Liver (tissue), 8 donors: ENCODE measurements at regions not wholly inside any gene's neighbourhood (a gene's known extent, or its start where the extent isn't known, plus 50 kb on each side); places are given as distances from the start of the nearest gene placed in this dataset.

Source experiments
- DNase-seq: peaks from one replicate; pipeline ENCODE4 v3.0.0-alpha.2; 2017; ENCODE audit warnings: low spot score
- H3K27ac ChIP-seq, 2 donors: one replicate each; pipeline ENCODE4 v1.7.0; 2013; ENCODE audit warnings: inconsistent platforms in 2 of 2, low read length in 2 of 2, control low read depth in 1 of 2, low read depth in 1 of 2, mild to moderate bottlenecking in 1 of 2
- H3K27me3 ChIP-seq, 4 donors: one replicate each; pipeline versions ENCODE4 v1.6.1 to v1.7.0; 2013; ENCODE audit warnings: low read length in 3 of 4, inconsistent platforms in 1 of 4, mild to moderate bottlenecking in 1 of 4, moderate library complexity in 1 of 4; ENCODE audit not compliant: control insufficient read depth in 4 of 4, insufficient read depth in 4 of 4
- H3K36me3 ChIP-seq, 4 donors: one replicate each; pipeline versions ENCODE4 v1.6.1 to v1.7.0; 2013; ENCODE audit warnings: low read length in 3 of 4, mild to moderate bottlenecking in 3 of 4, low read depth in 1 of 4, moderate library complexity in 1 of 4; ENCODE audit not compliant: control insufficient read depth in 4 of 4, insufficient read depth in 3 of 4
- H3K4me1 ChIP-seq, 4 donors: one replicate each; pipeline versions ENCODE4 v1.6.1 to v1.7.0; 2013; ENCODE audit warnings: low read length in 3 of 4, mild to moderate bottlenecking in 3 of 4, moderate library complexity in 1 of 4; ENCODE audit not compliant: control insufficient read depth in 4 of 4, insufficient read depth in 4 of 4
- H3K4me3 ChIP-seq, 3 donors: one replicate each; pipeline versions ENCODE4 v1.6.1 to v1.7.0; 2013; ENCODE audit warnings: low read length in 3 of 3, control low read depth in 1 of 3, low read depth in 1 of 3, mild to moderate bottlenecking in 1 of 3
- H3K9ac ChIP-seq, 2 donors: one replicate each; pipeline ENCODE4 v1.7.0; 2013; ENCODE audit warnings: low read length in 2 of 2, mild to moderate bottlenecking in 2 of 2, moderate library complexity in 2 of 2, control low read depth in 1 of 2, low read depth in 1 of 2
- H3K9me3 ChIP-seq, 4 donors: one replicate each; pipeline versions ENCODE4 v1.6.1 to v1.7.0; 2013; ENCODE audit warnings: low read length in 3 of 4; ENCODE audit not compliant: control insufficient read depth in 4 of 4
- ATF3 ChIP-seq: IDR thresholded peaks from 2 replicates; pipeline ENCODE4 v1.6.1; 2016; ENCODE audit warnings: antibody characterized with exemption
- CTCF ChIP-seq: fragments of 150-350 bp; IDR thresholded peaks from 2 replicates; pipeline ENCODE4 v1.5.1; 2017; ENCODE audit warnings: improper control_type of control experiment, low read depth, low read length; ENCODE audit not compliant: missing input control
- EGR1 ChIP-seq, 2 donors: IDR thresholded peaks; 2 replicates each; pipeline ENCODE4 v1.6.1; 2016 to 2018; ENCODE audit warnings: antibody characterized with exemption in 2 of 2, low read depth in 2 of 2
- FOXA1 ChIP-seq: IDR thresholded peaks from 2 replicates; pipeline ENCODE4 v1.6.1; 2016; ENCODE audit warnings: antibody characterized with exemption
- FOXA2 ChIP-seq: IDR thresholded peaks from 2 replicates; pipeline ENCODE4 v1.6.1; 2016; ENCODE audit warnings: antibody characterized with exemption
- GABPA ChIP-seq, 2 donors: IDR thresholded peaks in 1 of 2; conservative IDR thresholded peaks in 1 of 2; 2 replicates each; pipeline ENCODE4 v1.6.1; 2016; ENCODE audit warnings: antibody characterized with exemption in 2 of 2, mild to moderate bottlenecking in 1 of 2, moderate library complexity in 1 of 2
- HNF4A ChIP-seq, 2 donors: conservative IDR thresholded peaks; 2 replicates each; pipeline ENCODE4 v1.6.1; 2016; ENCODE audit warnings: antibody characterized with exemption in 2 of 2, mild to moderate bottlenecking in 2 of 2
- HNF4G ChIP-seq: IDR thresholded peaks from 2 replicates; pipeline ENCODE4 v1.6.1; 2016; ENCODE audit warnings: antibody characterized with exemption
- JUND ChIP-seq, 2 donors: IDR thresholded peaks; 2 replicates each; pipeline ENCODE4 v1.6.1; 2016; ENCODE audit warnings: antibody characterized with exemption in 2 of 2
- MAX ChIP-seq: IDR thresholded peaks from 2 replicates; pipeline ENCODE4 v1.6.1; 2016; ENCODE audit warnings: antibody characterized with exemption
- NR2F2 ChIP-seq: IDR thresholded peaks from 2 replicates; pipeline ENCODE4 v1.6.1; 2016; ENCODE audit warnings: antibody characterized with exemption
- RAD21 ChIP-seq, 2 donors: IDR thresholded peaks; 2 replicates each; pipeline ENCODE4 v1.6.1; 2016; ENCODE audit warnings: antibody characterized with exemption in 2 of 2, mild to moderate bottlenecking in 2 of 2
- REST ChIP-seq: IDR thresholded peaks from 2 replicates; pipeline ENCODE4 v1.6.1; 2016; ENCODE audit warnings: antibody characterized with exemption, mild to moderate bottlenecking
- RXRA ChIP-seq, 2 donors: IDR thresholded peaks; 2 replicates each; pipeline ENCODE4 v1.6.1; 2017 to 2018; ENCODE audit warnings: antibody characterized with exemption in 2 of 2, mild to moderate bottlenecking in 1 of 2
- SP1 ChIP-seq: IDR thresholded peaks from 2 replicates; pipeline ENCODE4 v1.6.1; 2018; ENCODE audit warnings: antibody characterized with exemption, mild to moderate bottlenecking
- TAF1 ChIP-seq: conservative IDR thresholded peaks from 2 replicates; pipeline ENCODE4 v1.6.1; 2016; ENCODE audit warnings: antibody characterized with exemption, mild to moderate bottlenecking
- ZBTB33 ChIP-seq: IDR thresholded peaks from 2 replicates; pipeline ENCODE4 v1.6.1; 2016; ENCODE audit warnings: antibody characterized with exemption
- WGBS: extraction: QIAGEN DNeasy Blood & Tissue Kit; methylation state at CpG from one replicate; pipeline ENCODE4 v1.1.7; 2013; 5-methylcytosine and 5-hydroxymethylcytosine counted together
- donor health status: healthy.
- donor health status: healthy.
- donor health status: healthy.
- donor health status: healthy.
- donor health status: healthy.

DNA sequence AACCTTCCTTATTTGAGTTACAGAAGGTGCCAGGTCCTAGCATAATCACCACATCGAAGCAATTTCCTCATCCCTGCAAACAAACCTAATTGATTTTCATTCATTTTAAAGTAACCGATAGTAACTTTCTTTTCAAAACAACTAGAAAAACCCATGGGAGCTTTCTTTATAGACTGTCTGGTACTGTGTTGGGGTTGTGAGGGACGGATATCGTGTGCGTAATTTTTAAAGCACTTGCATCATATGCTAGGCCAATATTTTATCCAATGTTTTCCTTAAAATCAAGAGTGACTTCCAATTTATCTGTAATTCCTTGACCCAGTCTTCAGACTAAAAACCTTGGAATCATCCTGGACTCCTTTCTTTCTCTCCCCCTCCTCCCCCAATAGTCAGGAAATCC lies 271.5 kb upstream of the SESN3 start:
- Histone ChIP-seq H3K27ac (no peak overlapping the region), H3K36me3 (no peaks in the 10 kb centered on the region), H3K9ac (no peak overlapping the region), H3K4me1 (no peaks in the 10 kb centered on the region), H3K9me3 (no peaks in the 10 kb centered on the region), H3K27me3 (no peaks in the 10 kb centered on the region), H3K4me3 (no peak overlapping the region)
- TF ChIP-seq SP1, result no peak
- TF ChIP-seq ZBTB33, result no peak
- TF ChIP-seq TAF1, result no peak
- no peak for TF ChIP-seq GABPA (IDR thresholded peaks at IDR 0.05 in 1 of 2, conservative IDR thresholded peaks at IDR 0.05 in 1 of 2)
- TF ChIP-seq HNF4G, result no peak
- TF ChIP-seq RXRA (IDR thresholded peaks at IDR 0.05), result no peak
- no peak for TF ChIP-seq RAD21 (IDR thresholded peaks at IDR 0.05)
- TF ChIP-seq CTCF, result no peak
- no peak for TF ChIP-seq EGR1 (IDR thresholded peaks at IDR 0.05; ENCODE audit: low read depth in 2 of 2)
- no peak for TF ChIP-seq MAX
- no peak for TF ChIP-seq HNF4A (conservative IDR thresholded peaks at IDR 0.05)
- no peak for TF ChIP-seq FOXA2
- no peak for TF ChIP-seq NR2F2
- no peak for TF ChIP-seq REST
- no peak for TF ChIP-seq JUND (IDR thresholded peaks at IDR 0.05)
- TF ChIP-seq FOXA1, result no peak
- TF ChIP-seq ATF3, result no peak
- no peak for DNase-seq
- 73% methylated on average over 5 of the region's 5 CpGs for WGBS

DNA sequence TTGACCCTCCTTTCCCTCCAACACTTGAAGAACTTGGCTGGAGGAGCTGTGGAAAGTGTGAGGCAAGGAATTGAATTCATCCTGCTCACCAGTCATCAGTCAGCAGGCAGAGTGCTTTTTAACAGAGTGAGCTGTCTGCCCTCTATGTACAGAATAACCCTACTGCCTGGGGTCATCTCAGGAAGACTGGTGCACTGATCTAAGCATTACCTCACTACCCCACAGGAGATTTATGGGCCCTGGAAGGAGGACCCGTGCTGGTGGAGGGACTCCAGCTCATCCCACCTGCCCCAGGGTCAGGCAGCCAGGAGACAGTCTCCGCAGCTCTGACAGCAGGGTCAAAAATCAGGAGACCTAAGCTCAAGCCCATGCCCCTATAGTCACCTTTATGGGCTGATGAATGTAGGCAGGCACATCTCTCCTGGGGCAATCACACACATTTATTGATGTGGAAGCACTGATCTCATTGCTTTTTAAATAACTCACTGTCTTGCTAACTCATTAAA lies 270.8 kb upstream of the SESN3 start:
- 65% methylated on average over 2 of the region's 2 CpGs for WGBS
- DNase-seq, result no peak
- Histone ChIP-seq H3K27ac (no peak overlapping the region), H3K4me3 (no peak overlapping the region), H3K4me1 (no peaks in the 10 kb centered on the region), H3K27me3 (no peaks in the 10 kb centered on the region), H3K9ac (no peak overlapping the region), H3K36me3 (no peaks in the 10 kb centered on the region), H3K9me3 (no peaks in the 10 kb centered on the region)
- no peak for TF ChIP-seq ATF3
- no peak for TF ChIP-seq HNF4G
- TF ChIP-seq GABPA (IDR thresholded peaks at IDR 0.05 in 1 of 2, conservative IDR thresholded peaks at IDR 0.05 in 1 of 2), result no peak
- no peak for TF ChIP-seq MAX
- TF ChIP-seq CTCF, result no peak
- no peak for TF ChIP-seq RXRA (IDR thresholded peaks at IDR 0.05)
- TF ChIP-seq HNF4A (conservative IDR thresholded peaks at IDR 0.05), result no peak
- no peak for TF ChIP-seq FOXA1
- no peak for TF ChIP-seq ZBTB33
- no peak for TF ChIP-seq JUND (IDR thresholded peaks at IDR 0.05)
- TF ChIP-seq NR2F2, result no peak
- no peak for TF ChIP-seq FOXA2
